Activated CD4-positive, alpha-beta T cell treated with anti-CD3 and anti-CD28 coated beads for 48 hours (primary cell): ENCODE measurements at regions not wholly inside any gene's neighbourhood (a gene's known extent, or its start where the extent isn't known, plus 50 kb on each side); places are given as distances from the start of the nearest gene placed in this dataset.

Experiments used
- DNase-seq: peaks from one replicate; pipeline ENCODE4 v3.0.0-alpha.2; 2020

DNA sequence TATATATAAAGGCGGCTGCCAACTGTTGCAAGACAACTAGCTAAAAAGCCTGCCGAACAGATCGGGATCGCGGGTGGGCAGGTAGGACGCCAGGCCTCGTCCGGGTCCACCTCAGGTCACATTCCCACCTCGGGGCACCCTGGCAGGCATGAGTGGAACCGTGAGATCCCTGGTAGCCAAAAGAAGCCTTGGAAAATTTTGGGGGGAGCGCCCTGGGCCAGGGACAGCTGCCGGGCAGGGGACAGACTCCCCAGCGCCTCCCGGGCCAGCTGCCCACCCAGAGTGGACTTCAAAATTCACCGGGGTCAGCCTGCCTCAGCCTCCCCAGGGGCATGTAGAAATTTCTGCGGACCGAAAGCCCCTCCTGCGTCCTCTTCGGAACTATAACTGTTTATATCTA lies 760.9 kb downstream of the KCNJ18 start:
- no peak for DNase-seq

GRCh38 chr17:22454070-22454999 lies 762.0 kb downstream of the KCNJ18 start:
- no peak for DNase-seq

GRCh38 chr17:22459331-22459952 lies 767.1 kb downstream of the KCNJ18 start:
- DNase-seq = no peak

- no peak for DNase-seq
Observed at GRCh38 chr17:22459953-22460350, 767.6 kb downstream of the KCNJ18 start.

DNA sequence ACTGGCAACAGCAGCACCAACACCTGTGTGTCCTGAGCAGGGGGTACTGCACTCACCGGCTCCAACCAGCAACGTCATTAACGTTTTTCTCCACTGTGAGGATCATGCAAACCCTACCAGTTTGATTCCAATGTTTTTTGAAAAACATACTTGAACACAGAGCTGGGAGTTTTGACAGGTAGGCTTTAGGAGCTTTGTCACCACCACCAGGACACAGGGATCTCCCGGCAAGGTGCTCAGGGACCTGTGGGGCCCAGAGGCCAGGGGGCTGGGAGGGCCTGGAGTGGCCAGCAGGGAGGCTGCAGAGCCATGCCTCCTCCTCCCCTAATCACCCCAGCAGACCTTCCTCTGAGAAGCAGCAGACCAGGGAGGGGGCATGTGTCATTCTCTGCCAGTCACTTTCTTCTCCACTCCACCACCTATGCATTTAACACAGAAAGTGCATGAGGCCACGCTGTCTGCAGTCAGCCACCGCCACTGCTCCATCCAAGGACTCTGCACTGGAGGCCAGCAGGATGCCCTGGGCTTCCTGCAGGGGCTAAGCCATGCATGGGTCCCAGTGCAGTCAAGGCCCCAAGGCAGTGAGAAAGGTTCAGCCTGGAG lies 768.2 kb downstream of the KCNJ18 start:
- DNase-seq = no peak

DNA sequence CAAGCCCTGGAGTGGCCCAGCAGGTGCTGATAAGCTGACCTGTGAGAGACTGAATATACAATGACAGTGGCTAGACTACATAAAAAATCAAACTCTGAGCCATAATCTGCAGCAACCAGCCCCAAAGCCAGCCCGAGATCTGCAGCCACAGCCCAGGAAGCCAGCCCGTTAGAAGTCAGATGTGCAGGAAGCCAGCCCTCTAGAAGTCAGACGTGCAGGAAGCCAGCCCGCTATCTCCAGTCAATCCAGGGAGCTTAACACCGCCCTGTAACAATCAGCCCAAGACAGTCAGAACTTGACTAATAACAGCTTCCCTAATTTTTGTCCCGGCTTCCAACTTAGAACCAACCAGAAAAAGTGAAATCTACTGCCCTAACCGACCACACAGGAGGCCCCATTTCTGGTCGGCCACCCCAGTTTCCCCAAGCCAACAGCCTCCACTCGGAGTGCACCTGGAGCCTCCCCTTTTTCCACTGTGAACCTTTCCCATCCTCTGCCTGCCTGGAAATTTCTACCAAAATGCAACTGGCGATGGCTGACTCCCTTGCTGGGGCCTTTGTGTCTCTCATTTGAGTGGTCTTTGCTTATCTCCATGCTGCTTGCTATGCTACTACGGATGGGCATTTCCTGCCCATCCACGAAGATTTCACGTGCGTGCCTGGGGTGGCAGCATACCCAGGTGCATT lies 769.3 kb downstream of the KCNJ18 start:
- no peak for DNase-seq

DNA sequence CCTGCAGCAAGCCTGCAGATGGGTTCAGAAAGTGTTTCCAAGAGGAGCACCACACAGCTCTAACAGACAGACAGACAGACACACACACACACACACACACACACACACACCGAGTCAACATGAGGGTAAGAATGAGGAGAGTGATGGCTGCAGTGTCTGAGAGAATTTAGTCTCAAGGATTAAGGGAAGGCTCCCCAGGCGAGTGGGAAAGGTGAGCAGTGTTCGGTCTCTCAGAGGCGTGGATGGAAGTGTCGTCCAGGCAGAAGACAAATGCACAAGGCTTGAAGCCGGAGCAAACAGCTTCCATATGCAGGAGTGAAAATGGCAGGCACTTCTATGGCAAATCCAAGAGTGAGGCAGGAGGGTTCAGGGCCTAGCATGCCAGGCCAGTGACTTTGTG lies 770.1 kb downstream of the KCNJ18 start:
- DNase-seq = no peak

- no peak for DNase-seq
Observed at GRCh38 chr17:22463110-22463850, 771.0 kb downstream of the KCNJ18 start.

- DNase-seq = no peak
Observed at GRCh38 chr17:22464041-22464440, 771.7 kb downstream of the KCNJ18 start.

DNA sequence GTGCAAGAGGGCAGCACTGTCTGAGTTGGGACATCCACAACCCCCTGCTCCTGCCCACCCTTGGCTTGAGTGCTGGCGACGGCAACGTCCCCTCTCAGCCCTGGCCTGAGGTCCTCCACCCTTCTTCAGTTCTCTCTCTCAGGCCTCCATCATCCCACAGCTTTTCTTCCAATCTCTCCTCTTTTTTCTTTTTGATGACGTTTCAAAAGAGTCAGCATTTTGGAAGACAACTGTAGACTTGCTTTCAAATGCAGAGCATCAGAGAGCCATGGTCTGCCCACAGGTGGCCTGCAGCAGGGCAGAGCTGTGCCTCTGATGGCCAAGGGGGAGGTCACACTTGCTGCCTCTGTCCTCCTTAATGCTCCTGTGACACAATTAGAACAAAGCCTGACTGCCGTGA lies 775.4 kb downstream of the KCNJ18 start:
- DNase-seq = no peak

DNA sequence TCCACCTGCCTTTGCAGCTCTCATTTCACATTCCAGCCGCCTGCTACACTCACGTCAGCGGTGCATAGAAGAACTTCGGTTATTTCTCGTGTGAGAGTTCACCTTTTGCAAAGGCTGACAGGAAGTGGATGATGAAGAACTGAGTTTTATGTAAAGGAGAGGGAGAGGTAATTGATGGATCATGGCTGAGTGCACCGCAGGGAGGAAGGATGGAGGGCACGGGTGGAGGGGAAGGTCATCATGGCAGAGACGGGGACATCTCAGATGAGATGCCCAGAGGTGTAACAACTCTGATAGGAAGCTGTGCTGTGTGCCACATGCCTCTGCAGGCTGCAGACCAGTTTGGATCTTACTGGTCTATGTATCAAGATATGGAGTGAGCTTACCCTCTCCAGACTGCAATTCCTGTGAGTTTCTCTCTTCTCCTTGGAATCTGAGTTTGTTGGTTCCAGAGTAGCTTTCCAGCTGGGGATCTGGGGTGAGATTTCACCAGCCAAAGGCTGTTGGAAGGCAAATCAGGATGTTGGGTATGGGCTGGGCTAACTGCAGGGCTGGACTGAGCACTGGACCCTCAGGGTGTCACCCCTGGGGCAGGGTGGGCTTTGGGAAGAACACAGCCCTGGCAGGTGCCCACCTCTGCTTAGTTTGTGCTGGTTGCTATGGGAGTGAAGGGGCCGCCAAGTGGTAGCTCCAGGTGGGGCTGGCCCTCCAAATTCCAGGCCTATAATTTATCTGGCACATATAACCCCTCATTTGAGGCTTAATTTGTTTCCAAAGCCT lies 777.0 kb downstream of the KCNJ18 start:
- no peak for DNase-seq

DNA sequence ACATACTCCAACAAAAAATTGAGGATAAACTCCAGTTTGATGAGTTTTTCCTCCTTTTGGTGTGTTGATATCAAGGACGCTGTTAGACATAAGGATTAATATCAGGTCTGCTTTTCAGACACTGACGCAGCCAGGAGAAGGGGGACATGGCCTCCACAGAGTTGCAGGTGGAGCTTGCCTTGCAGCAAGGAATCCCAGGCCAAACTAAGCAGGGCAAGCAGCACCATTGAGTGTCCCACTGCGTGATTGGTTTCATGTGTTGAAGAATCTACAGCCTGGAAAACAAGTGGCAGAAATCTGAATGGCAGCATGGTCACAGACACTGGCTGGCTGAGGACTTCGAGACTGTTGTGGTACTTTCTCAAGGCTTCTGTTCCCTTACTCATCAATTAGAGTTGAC lies 777.6 kb downstream of the KCNJ18 start:
- DNase-seq = no peak

- DNase-seq = no peak
Observed at GRCh38 chr17:22470411-22471175, 778.3 kb downstream of the KCNJ18 start.

DNA sequence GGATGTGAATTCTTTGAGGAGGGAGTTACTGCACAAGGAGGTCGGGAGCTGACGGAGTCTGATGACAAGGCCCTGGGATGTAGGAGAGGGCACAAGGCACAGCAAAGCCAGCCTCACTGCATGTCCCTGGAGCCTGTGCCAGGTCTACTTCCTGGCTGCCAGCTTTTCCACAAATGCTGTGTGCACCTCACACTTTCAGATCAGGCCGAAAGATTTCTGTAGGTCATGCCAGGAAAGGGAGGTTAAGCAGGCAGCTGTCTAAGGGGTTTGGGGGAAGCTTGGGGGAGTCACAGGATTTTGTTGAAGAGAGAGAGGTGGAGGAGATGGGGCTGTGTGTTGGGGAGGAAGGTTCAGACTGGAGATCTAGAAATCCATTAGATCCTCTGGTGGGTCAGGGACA lies 792.5 kb downstream of the KCNJ18 start:
- DNase-seq = no peak

- DNase-seq = no peak
Observed at GRCh38 chr17:22490399-22490798, 798.1 kb downstream of the KCNJ18 start.

DNA sequence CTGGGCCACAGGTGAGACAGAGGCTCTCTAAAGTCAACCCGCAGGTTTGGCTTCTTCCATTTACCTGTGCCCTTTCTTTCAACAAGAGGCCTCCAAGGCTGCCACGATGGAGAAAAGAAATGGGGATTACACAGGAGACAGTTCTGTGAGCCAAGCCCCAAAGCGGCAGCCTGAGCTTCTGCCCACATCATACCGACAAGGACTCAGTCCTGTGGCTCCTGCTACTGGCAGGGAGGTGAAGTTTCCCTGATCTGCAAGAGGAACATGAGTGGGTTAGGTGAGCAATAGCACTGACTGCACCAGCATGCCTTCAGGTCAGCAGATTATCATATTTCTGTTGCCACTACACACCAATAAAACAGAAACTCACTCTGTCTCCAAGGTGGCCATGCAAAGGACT lies 800.0 kb downstream of the KCNJ18 start:
- no peak for DNase-seq

- DNase-seq = no peak
Observed at GRCh38 chr17:22496450-22496849, 804.1 kb downstream of the KCNJ18 start.

- no peak for DNase-seq
Observed at GRCh38 chr17:22503322-22503899, 811.1 kb downstream of the KCNJ18 start.

DNA sequence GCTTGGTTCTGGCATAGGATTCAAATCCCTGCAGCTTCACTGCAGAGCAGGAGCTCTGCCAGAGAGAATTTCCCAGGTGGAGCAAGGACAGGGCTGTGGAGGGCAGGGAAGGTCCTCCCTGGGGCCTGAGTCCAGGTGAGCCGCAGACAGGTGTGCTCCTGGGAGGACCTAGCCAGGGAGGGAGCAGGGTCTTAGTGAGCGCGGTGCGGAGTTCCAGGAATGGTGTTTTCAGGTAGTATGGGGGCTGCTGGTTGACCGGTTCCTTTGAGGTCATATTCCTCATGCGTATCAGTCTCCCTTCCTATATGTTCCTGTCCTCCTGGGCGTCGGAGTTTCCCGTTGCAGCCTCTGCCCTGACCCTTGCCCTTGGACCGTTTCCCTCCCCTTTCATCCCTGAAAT lies 813.3 kb downstream of the KCNJ18 start:
- no peak for DNase-seq

- DNase-seq = no peak
Observed at GRCh38 chr17:22506231-22506630, 813.9 kb downstream of the KCNJ18 start.

DNA sequence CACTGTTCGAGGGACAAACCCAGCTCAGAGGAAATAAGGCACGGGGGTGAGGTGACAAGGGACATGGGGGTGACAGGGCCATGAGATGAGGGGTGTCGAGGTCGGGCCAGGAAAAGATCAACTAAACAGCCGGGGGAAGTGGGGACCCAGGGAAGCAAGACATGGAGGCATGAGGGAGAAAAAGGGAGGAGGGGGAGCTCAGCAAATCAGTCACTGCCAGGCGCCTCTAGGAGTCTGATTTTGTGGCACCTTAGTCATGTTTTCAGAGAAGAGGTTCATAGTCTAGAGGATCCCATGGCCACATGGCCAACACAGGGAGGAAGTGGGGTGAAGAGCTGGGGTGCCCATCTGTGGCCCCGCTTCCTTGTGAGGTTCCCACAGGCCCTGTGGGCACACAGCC lies 814.5 kb downstream of the KCNJ18 start:
- no peak for DNase-seq
